B cell (primary cell): ENCODE measurements at regions not wholly inside any gene's neighbourhood (a gene's known extent, or its start where the extent isn't known, plus 50 kb on each side); places are given as distances from the start of the nearest gene placed in this dataset.

Source experiments
- ATAC-seq: fragments of 200-7000 bp; cut with Tn5 transposase; one replicate; pipeline ENCODE4 v1.10.0; 2021; ENCODE audit warnings: low read depth, mild to moderate bottlenecking, moderate number of reproducible peaks, moderate library complexity
- CTCF ChIA-PET: fragments of 350-600 bp; sonication (Branson Sonifier 250); formaldehyde crosslinking; loops from one replicate; lab custom pipeline; 2021; ENCODE audit warnings: antibody characterized with exemption, inconsistent platforms; lab: Charles Lee
- POLR2A ChIA-PET: fragments of 350-600 bp; sonication (Branson Sonifier 250); formaldehyde crosslinking; loops from one replicate; lab custom pipeline; 2021; ENCODE audit warnings: antibody characterized with exemption; lab: Charles Lee
- DNase-seq: peaks from one replicate; pipeline ENCODE4 v3.0.0; 2013
- H2AFZ ChIP-seq: 2 replicates; pipeline ENCODE4 v1.6.1; 2012; ENCODE audit warnings: mild to moderate bottlenecking, low read depth, low read length; ENCODE audit not compliant: insufficient read depth, poor library complexity, severe bottlenecking
- H3K27ac ChIP-seq, 2 donors: 1 replicate in 1 of 2; 2 replicates in 1 of 2; pipeline ENCODE4 v1.5.1; 2012 to 2013; ENCODE audit warnings: low read length in 2 of 2, mild to moderate bottlenecking in 2 of 2, moderate library complexity in 1 of 2
- H3K27me3 ChIP-seq, 4 experiments: fragments of 200-600 bp in 1 of 4; sonication (generic) in 1 of 4; replicated peaks in 1 of 4; 1 replicate in 2 of 4; 2 replicates in 2 of 4; pipeline versions ENCODE4 v1.6.1 to v1.7.0; 2013 to 2016; ENCODE audit warnings: low read length in 3 of 4, mild to moderate bottlenecking in 2 of 4, mixed read lengths in 1 of 4, moderate library complexity in 1 of 4; ENCODE audit not compliant: insufficient read depth in 4 of 4, control insufficient read depth in 3 of 4; ENCODE audit errors: control extremely low read depth in 1 of 4
- H3K36me3 ChIP-seq, 2 experiments: replicated peaks in 1 of 2; 1 replicate in 1 of 2; 2 replicates in 1 of 2; pipeline versions ENCODE4 v1.6.1 to v1.7.1; 2013; ENCODE audit warnings: low read length in 1 of 2; ENCODE audit not compliant: insufficient read depth in 2 of 2, control insufficient read depth in 1 of 2; ENCODE audit errors: control extremely low read depth in 1 of 2, extremely low read depth in 1 of 2
- H3K4me1 ChIP-seq, 2 donors: fragments of 200-600 bp in 1 of 2; sonication (generic) in 1 of 2; 1 replicate in 1 of 2; 2 replicates in 1 of 2; pipeline versions ENCODE4 v1.5.1 to v1.6.1; 2013 to 2017; ENCODE audit warnings: low read length in 2 of 2; ENCODE audit not compliant: control insufficient read depth in 2 of 2, insufficient read depth in 2 of 2
- H3K4me2 ChIP-seq: replicated peaks from 2 replicates; pipeline ENCODE3; 2012; ENCODE audit warnings: mild to moderate bottlenecking, low read depth, low read length; ENCODE audit not compliant: poor library complexity, severe bottlenecking
- H3K4me3 ChIP-seq, 5 experiments: fragments of 200-600 bp in 1 of 5; sonication (generic) in 1 of 5; 1 replicate in 3 of 5; 2 replicates in 2 of 5; pipeline versions ENCODE4 v1.5.1 to v1.7.0; 2011 to 2016; ENCODE audit warnings: low read length in 4 of 5, mild to moderate bottlenecking in 4 of 5, low read depth in 2 of 5, control low read depth in 1 of 5, moderate library complexity in 1 of 5; ENCODE audit not compliant: insufficient read depth in 1 of 5; ENCODE audit errors: control extremely low read depth in 1 of 5, extremely low read depth in 1 of 5
- H3K79me2 ChIP-seq: fragments of 200-600 bp; sonication (generic); one replicate; pipeline ENCODE4 v1.6.0; 2016; ENCODE audit warnings: low read length; ENCODE audit not compliant: control insufficient read depth, insufficient read depth
- H3K9ac ChIP-seq: fragments of 200-600 bp; sonication (generic); 2 replicates; pipeline ENCODE4 v1.6.1; 2017; ENCODE audit warnings: mild to moderate bottlenecking, low read length, moderate library complexity
- H3K9me3 ChIP-seq, 3 donors: one replicate each; pipeline versions ENCODE4 v1.6.1 to v1.7.1; 2013; ENCODE audit warnings: low read length in 2 of 3; ENCODE audit not compliant: control insufficient read depth in 2 of 3, insufficient read depth in 1 of 3; ENCODE audit errors: control extremely low read depth in 1 of 3
- H4K20me1 ChIP-seq: 2 replicates; pipeline ENCODE4 v1.6.0; 2012; ENCODE audit warnings: mild to moderate bottlenecking, low read length; ENCODE audit not compliant: insufficient read depth, control insufficient read depth, poor library complexity, severe bottlenecking
- H3K27ac Mint-ChIP-seq: one replicate; pipeline ENCODE4 v1.8.0; 2021; ENCODE audit warnings: mixed read lengths
- H3K27me3 Mint-ChIP-seq: one replicate; pipeline ENCODE4 v1.8.0; 2021; ENCODE audit warnings: mixed read lengths
- H3K4me1 Mint-ChIP-seq: one replicate; pipeline ENCODE4 v1.8.0; 2021; ENCODE audit warnings: mixed read lengths
- H3K4me3 Mint-ChIP-seq: one replicate; pipeline ENCODE4 v1.8.0; 2021; ENCODE audit warnings: mixed read lengths
- H3K9me3 Mint-ChIP-seq: one replicate; pipeline ENCODE4 v1.8.0; 2022; ENCODE audit warnings: mixed read lengths; ENCODE audit not compliant: insufficient read depth
- EZH2 ChIP-seq: IDR thresholded peaks from 2 replicates; pipeline ENCODE4 v1.6.1; 2012; ENCODE audit warnings: borderline replicate concordance, low read depth, mild to moderate bottlenecking, moderate library complexity, low read length; ENCODE audit not compliant: insufficient read depth, poor library complexity, severe bottlenecking
- WGBS: methylation state at CpG from one replicate; pipeline ENCODE4 v1.1.5; 2013; ENCODE audit warnings: missing lambda C conversion rate; ENCODE audit not compliant: insufficient coverage; 5-methylcytosine and 5-hydroxymethylcytosine counted together
- intact Hi-C: fragments of 100-400 bp; cut with micrococcal nuclease; formaldehyde crosslinking; loops from one replicate; pipeline ENCODE4 v1.10.0; 2022
- TF ChIP-seq, protein P1 (sequence below): fragments of 200-600 bp; IDR thresholded peaks from one replicate; pipeline ENCODE4 v1.8.0; 2022; ENCODE audit warnings: antibody characterized with exemption, mild to moderate bottlenecking

DNA sequence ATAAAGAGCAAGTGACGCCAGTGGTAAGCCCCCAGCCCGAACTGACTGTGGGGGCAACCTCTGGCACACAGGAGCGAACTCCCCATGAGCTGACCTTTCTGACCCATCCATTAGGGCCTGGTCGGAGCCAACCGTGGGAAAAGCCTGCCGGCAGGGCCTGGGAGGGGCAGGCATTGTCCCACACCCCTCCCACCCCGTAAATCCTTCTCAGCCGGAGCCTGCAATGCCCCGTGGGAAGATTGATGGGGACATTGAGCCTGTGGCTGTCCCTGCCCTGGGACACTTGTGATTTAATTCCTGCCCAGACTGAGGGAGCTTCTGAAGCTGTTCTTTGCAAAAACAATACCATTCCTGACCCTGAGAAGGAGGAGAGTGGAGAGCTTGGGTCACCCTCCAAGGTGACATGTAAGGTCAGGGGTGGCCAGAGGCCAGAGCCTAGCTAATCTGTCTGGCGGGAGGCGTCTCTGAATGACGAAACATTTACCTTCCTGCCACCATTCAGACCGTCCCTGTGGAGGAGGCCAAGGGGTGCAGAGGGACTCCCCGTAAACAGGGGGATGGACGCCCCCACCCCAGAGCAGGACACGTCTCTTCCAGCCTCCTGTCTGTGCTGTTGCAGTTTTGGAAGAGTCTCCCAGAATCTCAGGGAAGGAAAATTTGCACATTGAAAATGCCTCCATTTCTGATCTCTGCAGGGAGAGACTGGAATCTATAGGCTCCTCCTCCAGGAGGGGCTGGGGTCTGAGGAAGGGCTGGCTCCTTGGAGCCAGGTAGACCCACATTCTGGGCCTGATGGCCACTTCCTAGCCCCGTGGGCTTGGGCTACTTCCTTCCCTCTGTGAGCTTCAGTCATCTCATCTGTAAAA, 51.2 kb upstream of the HS6ST1 start:
- intact Hi-C loops = no loop called here
- H3K4me1 ChIP-seq = no peaks in the 10 kb centered on the region
- H4K20me1 ChIP-seq = no peaks in the 10 kb centered on the region
- H3K36me3 ChIP-seq = no peaks in the 10 kb centered on the region
- H3K27ac Mint-ChIP-seq = no peak overlapping the region
- DNase-seq = no peak
- H3K79me2 ChIP-seq = no peaks in the 10 kb centered on the region
- H3K9ac ChIP-seq = no peak overlapping the region
- no peak overlapping the region for H3K4me3 ChIP-seq
- H3K27ac ChIP-seq = no peak overlapping the region
- no peaks in the 10 kb centered on the region for H3K4me1 Mint-ChIP-seq
- no peak for ATAC-seq
- H3K4me3 Mint-ChIP-seq = no peak overlapping the region
- no peak for TF ChIP-seq EZH2
- TF ChIP-seq, protein P1, sequence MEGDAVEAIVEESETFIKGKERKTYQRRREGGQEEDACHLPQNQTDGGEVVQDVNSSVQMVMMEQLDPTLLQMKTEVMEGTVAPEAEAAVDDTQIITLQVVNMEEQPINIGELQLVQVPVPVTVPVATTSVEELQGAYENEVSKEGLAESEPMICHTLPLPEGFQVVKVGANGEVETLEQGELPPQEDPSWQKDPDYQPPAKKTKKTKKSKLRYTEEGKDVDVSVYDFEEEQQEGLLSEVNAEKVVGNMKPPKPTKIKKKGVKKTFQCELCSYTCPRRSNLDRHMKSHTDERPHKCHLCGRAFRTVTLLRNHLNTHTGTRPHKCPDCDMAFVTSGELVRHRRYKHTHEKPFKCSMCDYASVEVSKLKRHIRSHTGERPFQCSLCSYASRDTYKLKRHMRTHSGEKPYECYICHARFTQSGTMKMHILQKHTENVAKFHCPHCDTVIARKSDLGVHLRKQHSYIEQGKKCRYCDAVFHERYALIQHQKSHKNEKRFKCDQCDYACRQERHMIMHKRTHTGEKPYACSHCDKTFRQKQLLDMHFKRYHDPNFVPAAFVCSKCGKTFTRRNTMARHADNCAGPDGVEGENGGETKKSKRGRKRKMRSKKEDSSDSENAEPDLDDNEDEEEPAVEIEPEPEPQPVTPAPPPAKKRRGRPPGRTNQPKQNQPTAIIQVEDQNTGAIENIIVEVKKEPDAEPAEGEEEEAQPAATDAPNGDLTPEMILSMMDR = no peak
- no peak overlapping the region for H2AFZ ChIP-seq
- no peaks in the 10 kb centered on the region for H3K27me3 Mint-ChIP-seq
- H3K27me3 ChIP-seq = no peaks in the 10 kb centered on the region
- ChIA-PET POLR2A (no interaction called here), CTCF (no interaction called here)
- no peaks in the 10 kb centered on the region for H3K9me3 ChIP-seq
- 92% methylated on average over 12 of the region's 17 CpGs for WGBS
- no peak overlapping the region for H3K4me2 ChIP-seq
- no peaks in the 10 kb centered on the region for H3K9me3 Mint-ChIP-seq

DNA sequence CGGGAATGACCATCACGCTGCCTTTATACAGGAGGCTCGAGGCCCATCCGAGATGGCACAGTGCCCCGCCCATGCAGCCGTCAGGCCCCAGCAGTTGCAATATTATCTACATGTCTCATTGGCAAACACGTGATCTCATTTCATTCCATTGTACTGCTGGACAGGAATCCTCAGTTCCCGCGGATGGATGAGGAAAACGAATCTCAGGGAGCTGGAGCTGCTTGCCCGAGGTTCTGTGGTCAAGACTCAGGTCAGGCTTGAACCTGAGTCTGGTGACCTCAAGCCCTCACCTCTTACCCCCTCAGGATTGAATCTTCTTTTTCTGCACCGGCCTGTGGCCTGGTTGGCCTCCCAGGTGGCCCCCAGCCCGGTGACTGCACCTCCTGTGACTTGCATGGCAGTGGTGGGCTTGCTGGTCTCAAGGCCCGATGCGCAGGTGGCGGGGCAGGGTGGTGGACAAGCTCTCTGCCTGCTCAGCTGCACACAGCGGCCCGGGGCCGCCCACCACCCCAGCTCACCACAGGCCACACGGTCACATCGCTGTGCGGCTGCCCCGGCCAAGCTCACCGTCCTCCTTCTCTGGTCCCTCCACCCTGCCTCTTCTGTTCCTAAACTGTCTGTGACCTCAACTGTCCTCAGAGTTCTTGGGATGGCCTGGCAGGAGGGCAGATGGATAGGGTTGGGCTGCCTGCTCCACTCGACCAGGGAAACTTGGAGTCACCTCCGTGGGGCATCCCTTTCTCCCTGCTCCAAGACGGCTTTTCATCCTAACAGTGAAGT, 52.0 kb upstream of the HS6ST1 start:
- Histone ChIP-seq H2AFZ (no peak overlapping the region), H4K20me1 (no peaks in the 10 kb centered on the region), H3K4me1 (no peaks in the 10 kb centered on the region), H3K9me3 (no peaks in the 10 kb centered on the region), H3K4me3 (no peak overlapping the region), H3K27ac (no peak overlapping the region), H3K79me2 (no peaks in the 10 kb centered on the region), H3K4me2 (no peak overlapping the region), H3K27me3 (no peaks in the 10 kb centered on the region), H3K9ac (no peak overlapping the region), H3K36me3 (no peaks in the 10 kb centered on the region)
- DNase-seq (no peak), ATAC-seq (no peak)
- TF ChIP-seq, protein P1 = no peak
- no peak for TF ChIP-seq EZH2
- CTCF ChIA-PET = no interaction called here
- H3K27ac Mint-ChIP-seq = no peak overlapping the region
- intact Hi-C loops = no loop called here
- no peaks in the 10 kb centered on the region for H3K4me1 Mint-ChIP-seq
- H3K27me3 Mint-ChIP-seq = no peaks in the 10 kb centered on the region
- WGBS = 92% methylated on average over 19 of the region's 27 CpGs
- POLR2A ChIA-PET = no interaction called here
- no peak overlapping the region for H3K4me3 Mint-ChIP-seq
- no peaks in the 10 kb centered on the region for H3K9me3 Mint-ChIP-seq
